ENCODE measurements at regions not wholly inside any gene's neighbourhood (a gene's known extent, or its start where the extent isn't known, plus 50 kb on each side); places are given as distances from the start of the nearest gene placed in this dataset.

- intact Hi-C loops (cut with micrococcal nuclease) (no loop called here), in situ Hi-C loops (cut with MboI) (no loop called here)
- H3K9me1 ChIP-seq (ENCODE audit: control insufficient read depth, insufficient read depth, low read length): no peaks in the 10 kb centered on the region
- H3K4me1 ChIP-seq (replicated peaks in 1 of 2; ENCODE audit: control insufficient read depth in 2 of 2, insufficient read depth in 2 of 2, low read length in 2 of 2): no peaks in the 10 kb centered on the region
- 15% methylated on average over 1 of the region's 1 CpG for WGBS (ENCODE audit: insufficient coverage, low coverage, missing lambda C conversion rate)
- H3K27me3 ChIP-seq (ENCODE audit: control insufficient read depth in 2 of 2, insufficient read depth in 2 of 2, low read length in 2 of 2): peaks cover 7% of the 10 kb centered on the region in 2 experiments; a peak in 3 of 5 replicates
- H3K4me3 ChIP-seq: no peak overlapping the region
- POLR2A ChIA-PET: no interaction called here
- H4K20me1 ChIP-seq (replicated peaks; ENCODE audit: control insufficient read depth, insufficient read depth, low read length): no peaks in the 10 kb centered on the region
- FAIRE-seq (no peak), ATAC-seq (no peak), DNase-seq (ENCODE audit: extremely low read depth in 1 of 4, low spot score in 3 of 4) (no peak)
- H3K4me2 ChIP-seq (ENCODE audit: insufficient read depth, low read length): no peak overlapping the region
- no peak overlapping the region for H3K9ac ChIP-seq (ENCODE audit: insufficient read depth in 1 of 2, low read depth in 2 of 2, low read length in 2 of 2)
- no peaks in the 10 kb centered on the region for H3K36me3 ChIP-seq (ENCODE audit: control insufficient read depth, insufficient read depth, low read length)
- no TSS peak for BruUV-seq (replicated peaks)
- no peak overlapping the region for H3K27ac ChIP-seq (ENCODE audit: extremely low read depth, low read depth, low read length)
- no peaks in the 10 kb centered on the region for H3K9me3 ChIP-seq (replicated peaks; ENCODE audit: control insufficient read depth, insufficient read depth, low read depth, low read length)
- H2AFZ ChIP-seq (ENCODE audit: low read depth, low read length): no peak overlapping the region
- CTCF ChIA-PET (ENCODE audit: low intra/inter-chr PET ratio): no interaction called here
- no peaks in the 10 kb centered on the region for H3K79me2 ChIP-seq (ENCODE audit: control insufficient read depth, insufficient read depth, low read length)
- TF ChIP-seq HDAC8 (tag; IDR thresholded peaks at IDR 0.05): no peak
- TF ChIP-seq ZNF431 (CRISPR knock-in tag; IDR thresholded peaks at IDR 0.05): no peak
- no peak for TF ChIP-seq ZNF263 (CRISPR knock-in tag; IDR thresholded peaks at IDR 0.05; ENCODE audit: borderline replicate concordance)
- TF ChIP-seq ZNF444 (CRISPR knock-in tag; IDR thresholded peaks at IDR 0.05): no peak
- TF ChIP-seq IRF9 (tag; IDR thresholded peaks at IDR 0.05): no peak
- no peak for TF ChIP-seq HMGXB4 (CRISPR knock-in tag; IDR thresholded peaks at IDR 0.05)
- no peak for TF ChIP-seq MXI1 (IDR thresholded peaks at IDR 0.05; ENCODE audit: low read depth, low read length)
- no peak for TF ChIP-seq E2F3 (CRISPR knock-in tag; IDR thresholded peaks at IDR 0.05)
- TF ChIP-seq MTF1 (CRISPR knock-in tag; IDR thresholded peaks at IDR 0.05; ENCODE audit: borderline replicate concordance): no peak
- TF ChIP-seq RNF219 (CRISPR knock-in tag; IDR thresholded peaks at IDR 0.05): no peak
- TF ChIP-seq ZMIZ1 (IDR thresholded peaks at IDR 0.05; ENCODE audit: low read depth in 2 of 2, low read length in 2 of 2): no peak
- no peak for TF ChIP-seq ZNF766 (CRISPR knock-in tag; conservative IDR thresholded peaks at IDR 0.05)
- no peak for TF ChIP-seq POU5F1 (IDR thresholded peaks at IDR 0.05; ENCODE audit: borderline replicate concordance, low read depth, low read length, partially characterized antibody)
- TF ChIP-seq ZNF316 (IDR thresholded peaks at IDR 0.05): no peak
- TF ChIP-seq ZNF785 (CRISPR knock-in tag; IDR thresholded peaks at IDR 0.05): no peak
- TF ChIP-seq POLR3A (IDR thresholded peaks at IDR 0.05; ENCODE audit: borderline replicate concordance, extremely low read depth, insufficient read depth, insufficient read length): no peak
These were observed 231.6 kb upstream of the KRR1 start for GRCh38 chr12:75742961-75743360.
